Loucy (cell line): ENCODE measurements at regions not wholly inside any gene's neighbourhood (a gene's known extent, or its start where the extent isn't known, plus 50 kb on each side); places are given as distances from the start of the nearest gene placed in this dataset.

Experiments used
- H2AFZ ChIP-seq: fragments of 200-600 bp; sonication (generic); 2 replicates; pipeline ENCODE4 v1.6.0; 2016; ENCODE audit warnings: antibody characterized with exemption, mild to moderate bottlenecking, low read length, moderate library complexity
- H3F3A ChIP-seq: fragments of 200-600 bp; 2 replicates; pipeline ENCODE4 v1.6.0; 2016; ENCODE audit warnings: antibody characterized with exemption, low read depth, mild to moderate bottlenecking
- H3K27me3 ChIP-seq: fragments of 200-600 bp; sonication (generic); 2 replicates; pipeline ENCODE4 v1.6.1; 2014; ENCODE audit warnings: low read length, mild to moderate bottlenecking; ENCODE audit not compliant: insufficient read depth, poor library complexity, severe bottlenecking
- H3K36me3 ChIP-seq: fragments of 200-600 bp; sonication (generic); 2 replicates; pipeline ENCODE4 v1.6.1; 2016; ENCODE audit warnings: low read length; ENCODE audit not compliant: insufficient read depth
- H3K4me1 ChIP-seq: fragments of 200-600 bp; sonication (generic); 2 replicates; pipeline ENCODE4 v1.5.1; 2014; ENCODE audit warnings: low read length, mild to moderate bottlenecking; ENCODE audit not compliant: insufficient read depth, poor library complexity, severe bottlenecking
- H3K4me2 ChIP-seq: fragments of 200-600 bp; sonication (generic); 2 replicates; pipeline ENCODE4 v1.6.0; 2014; ENCODE audit warnings: antibody characterized with exemption, low read length, low read depth, mild to moderate bottlenecking; ENCODE audit not compliant: poor library complexity, severe bottlenecking
- H3K4me3 ChIP-seq: fragments of 200-600 bp; sonication (generic); 2 replicates; pipeline ENCODE4 v1.5.1; 2014; ENCODE audit warnings: low read length, mild to moderate bottlenecking, mixed read lengths; ENCODE audit not compliant: poor library complexity, severe bottlenecking
- H3K79me2 ChIP-seq: fragments of 200-600 bp; sonication (generic); 2 replicates; pipeline ENCODE4 v1.6.1; 2014; ENCODE audit warnings: low read length; ENCODE audit not compliant: insufficient read depth
- H3K9ac ChIP-seq: fragments of 200-600 bp; sonication (generic); 2 replicates; pipeline ENCODE4 v1.6.0; 2014; ENCODE audit warnings: mild to moderate bottlenecking, low read depth, low read length, moderate library complexity; ENCODE audit not compliant: poor library complexity, severe bottlenecking
- H3K9me2 ChIP-seq: fragments of 200-600 bp; sonication (generic); replicated peaks from 2 replicates; pipeline ENCODE4 v1.6.1; 2016; ENCODE audit warnings: low read depth, low read length, mixed read lengths
- H3K9me3 ChIP-seq: fragments of 200-600 bp; sonication (generic); 2 replicates; pipeline ENCODE4 v1.6.1; 2014; ENCODE audit warnings: mild to moderate bottlenecking, antibody characterized with exemption, low read length, low read depth; ENCODE audit not compliant: insufficient read depth
- H4K20me1 ChIP-seq: fragments of 200-600 bp; sonication (generic); 2 replicates; pipeline ENCODE4 v1.6.0; 2014; ENCODE audit warnings: antibody characterized with exemption, low read length, mild to moderate bottlenecking; ENCODE audit not compliant: insufficient read depth, poor library complexity, severe bottlenecking
- EZH2phosphoT487 ChIP-seq: fragments of 200-600 bp; IDR thresholded peaks from 2 replicates; pipeline ENCODE4 v1.6.1; 2018; ENCODE audit warnings: antibody characterized with exemption, mild to moderate bottlenecking, moderate library complexity, borderline replicate concordance
- TF ChIP-seq, protein P1 (sequence below): fragments of 200-600 bp; sonication (generic); conservative IDR thresholded peaks from 2 replicates; pipeline ENCODE4 v1.5.1; 2014; ENCODE audit warnings: mild to moderate bottlenecking, antibody characterized with exemption, low read length

- Histone ChIP-seq H3K9ac (no peak overlapping the region), H3K36me3 (no peaks in the 10 kb centered on the region), H2AFZ (no peak overlapping the region), H3K9me3 (no peaks in the 10 kb centered on the region), H3F3A (no peaks in the 10 kb centered on the region), H3K27me3 (no peaks in the 10 kb centered on the region), H3K79me2 (no peaks in the 10 kb centered on the region), H4K20me1 (no peaks in the 10 kb centered on the region), H3K4me1 (no peaks in the 10 kb centered on the region), H3K9me2 (no peaks in the 10 kb centered on the region), H3K4me2 (no peak overlapping the region), H3K4me3 (no peak overlapping the region)
- TF ChIP-seq EZH2phosphoT487: no peak
- TF ChIP-seq, protein P1, sequence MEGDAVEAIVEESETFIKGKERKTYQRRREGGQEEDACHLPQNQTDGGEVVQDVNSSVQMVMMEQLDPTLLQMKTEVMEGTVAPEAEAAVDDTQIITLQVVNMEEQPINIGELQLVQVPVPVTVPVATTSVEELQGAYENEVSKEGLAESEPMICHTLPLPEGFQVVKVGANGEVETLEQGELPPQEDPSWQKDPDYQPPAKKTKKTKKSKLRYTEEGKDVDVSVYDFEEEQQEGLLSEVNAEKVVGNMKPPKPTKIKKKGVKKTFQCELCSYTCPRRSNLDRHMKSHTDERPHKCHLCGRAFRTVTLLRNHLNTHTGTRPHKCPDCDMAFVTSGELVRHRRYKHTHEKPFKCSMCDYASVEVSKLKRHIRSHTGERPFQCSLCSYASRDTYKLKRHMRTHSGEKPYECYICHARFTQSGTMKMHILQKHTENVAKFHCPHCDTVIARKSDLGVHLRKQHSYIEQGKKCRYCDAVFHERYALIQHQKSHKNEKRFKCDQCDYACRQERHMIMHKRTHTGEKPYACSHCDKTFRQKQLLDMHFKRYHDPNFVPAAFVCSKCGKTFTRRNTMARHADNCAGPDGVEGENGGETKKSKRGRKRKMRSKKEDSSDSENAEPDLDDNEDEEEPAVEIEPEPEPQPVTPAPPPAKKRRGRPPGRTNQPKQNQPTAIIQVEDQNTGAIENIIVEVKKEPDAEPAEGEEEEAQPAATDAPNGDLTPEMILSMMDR: 0 out of 2 replicates have a peak, but pooled peaks have one; percentile 18
Measured at GRCh38 chr16:22973522-22973921, 159.6 kb downstream of the HS3ST2 start.

GRCh38 chr16:22971346-22971924 is 157.5 kb downstream of the HS3ST2 start:
- Histone ChIP-seq H3K27me3 (no peaks in the 10 kb centered on the region), H3K4me1 (no peaks in the 10 kb centered on the region), H3F3A (no peaks in the 10 kb centered on the region), H3K9ac (no peak overlapping the region), H3K4me2 (no peak overlapping the region), H3K79me2 (no peaks in the 10 kb centered on the region), H3K9me3 (no peaks in the 10 kb centered on the region), H3K4me3 (no peak overlapping the region), H4K20me1 (no peaks in the 10 kb centered on the region), H3K36me3 (no peaks in the 10 kb centered on the region), H2AFZ (no peak overlapping the region), H3K9me2 (no peaks in the 10 kb centered on the region)
- TF ChIP-seq EZH2phosphoT487: no peak

GRCh38 chr16:22970209-22970865 is 156.4 kb downstream of the HS3ST2 start:
- Histone ChIP-seq H3K4me3 (no peak overlapping the region), H3K4me1 (no peaks in the 10 kb centered on the region), H3K9me3 (no peaks in the 10 kb centered on the region), H3K79me2 (no peaks in the 10 kb centered on the region), H3K9me2 (no peaks in the 10 kb centered on the region), H3K36me3 (no peaks in the 10 kb centered on the region), H2AFZ (no peak overlapping the region), H3K4me2 (no peak overlapping the region), H3K27me3 (no peaks in the 10 kb centered on the region), H3F3A (no peaks in the 10 kb centered on the region), H3K9ac (no peak overlapping the region), H4K20me1 (no peaks in the 10 kb centered on the region)
- no peak for TF ChIP-seq EZH2phosphoT487
- TF ChIP-seq, protein P1: no peak
